GM12873 (cell line): ENCODE measurements at regions not wholly inside any gene's neighbourhood (a gene's known extent, or its start where the extent isn't known, plus 50 kb on each side); places are given as distances from the start of the nearest gene placed in this dataset.

Source experiments
- CTCF ChIP-seq: IDR thresholded peaks from 2 replicates; pipeline ENCODE4 v1.5.1; 2012; ENCODE audit warnings: low read depth, mild to moderate bottlenecking, moderate library complexity, low read length, control low read depth; ENCODE audit not compliant: insufficient read depth; ENCODE audit errors: missing control alignments

- no peak for TF ChIP-seq CTCF
These were observed 98.1 kb upstream of the ANXA1 start for GRCh38 chr9:73053543-73053942.

- no peak for TF ChIP-seq CTCF
These were observed 98.2 kb upstream of the ALDH1A1 start for GRCh38 chr9:73050887-73051550.

- TF ChIP-seq CTCF: no peak
These were observed 97.4 kb upstream of the ALDH1A1 start for GRCh38 chr9:73050065-73050816.

GRCh38 chr9:73049280-73049679, 96.4 kb upstream of the ALDH1A1 start:
- TF ChIP-seq CTCF: no peak

- no peak for TF ChIP-seq CTCF
These were observed 93.9 kb upstream of the ALDH1A1 start for GRCh38 chr9:73046769-73047168.

- TF ChIP-seq CTCF: no peak
These were observed 89.3 kb upstream of the ALDH1A1 start for GRCh38 chr9:73042155-73042554.
